MM.1S (cell line): ENCODE measurements at regions not wholly inside any gene's neighbourhood (a gene's known extent, or its start where the extent isn't known, plus 50 kb on each side); places are given as distances from the start of the nearest gene placed in this dataset.
A peak's percentile ranks its signal among the peaks of the same experiment; 100 is the strongest.

Experiments used
- DNase-seq: peaks from one replicate; pipeline ENCODE4 v3.0.0-alpha.2; 2015
- H2AFZ ChIP-seq: fragments of 300-600 bp; sonication (generic); 2 replicates; pipeline ENCODE4 v1.6.0; 2016; ENCODE audit warnings: antibody characterized with exemption, low read length
- H3F3A ChIP-seq: fragments of 300-600 bp; sonication (generic); 2 replicates; pipeline ENCODE4 v1.6.1; 2016; ENCODE audit warnings: mild to moderate bottlenecking, antibody characterized with exemption, low read length, moderate library complexity, mixed read lengths; ENCODE audit not compliant: insufficient read depth
- H3K27ac ChIP-seq: fragments of 300-600 bp; sonication (generic); 2 replicates; pipeline ENCODE4 v1.5.1; 2016; ENCODE audit warnings: mild to moderate bottlenecking, low read length
- H3K27me3 ChIP-seq: fragments of 300-600 bp; sonication (generic); replicated peaks from 2 replicates; pipeline ENCODE4 v1.6.0; 2016; ENCODE audit warnings: low read length; ENCODE audit not compliant: insufficient read depth
- H3K36me3 ChIP-seq: fragments of 300-600 bp; sonication (generic); replicated peaks from 2 replicates; pipeline ENCODE4 v1.6.1; 2016; ENCODE audit warnings: mild to moderate bottlenecking, low read length, mixed read lengths; ENCODE audit not compliant: insufficient read depth
- H3K4me1 ChIP-seq: fragments of 300-600 bp; sonication (generic); 2 replicates; pipeline ENCODE4 v1.6.1; 2016; ENCODE audit warnings: low read length, mixed read lengths
- H3K4me2 ChIP-seq: fragments of 300-600 bp; sonication (generic); 2 replicates; pipeline ENCODE4 v1.6.0; 2016; ENCODE audit warnings: low read depth, low read length
- H3K4me3 ChIP-seq: fragments of 300-600 bp; sonication (generic); 2 replicates; pipeline ENCODE4 v1.5.1; 2016; ENCODE audit warnings: low read length, mixed read lengths
- H3K79me2 ChIP-seq: fragments of 300-600 bp; sonication (generic); 2 replicates; pipeline ENCODE4 v1.6.1; 2016; ENCODE audit warnings: mixed run types, low read length, mixed read lengths
- H3K9ac ChIP-seq: fragments of 300-600 bp; sonication (generic); 2 replicates; pipeline ENCODE4 v1.6.1; 2016; ENCODE audit warnings: low read length, mixed read lengths
- H3K9me2 ChIP-seq: fragments of 300-600 bp; sonication (generic); replicated peaks from 2 replicates; pipeline ENCODE4 v1.6.1; 2016; ENCODE audit warnings: mild to moderate bottlenecking, low read length, mixed read lengths; ENCODE audit not compliant: insufficient read depth
- H3K9me3 ChIP-seq: fragments of 300-600 bp; sonication (generic); replicated peaks from 2 replicates; pipeline ENCODE4 v1.6.1; 2016; ENCODE audit warnings: mild to moderate bottlenecking, low read length, mixed read lengths; ENCODE audit not compliant: insufficient read depth
- H4K20me1 ChIP-seq: fragments of 300-600 bp; sonication (generic); 2 replicates; pipeline ENCODE4 v1.6.1; 2016; ENCODE audit warnings: mild to moderate bottlenecking, low read length, moderate library complexity, mixed read lengths; ENCODE audit not compliant: insufficient read depth
- CTCF ChIP-seq: fragments of 300-600 bp; sonication (generic); IDR thresholded peaks from 2 replicates; pipeline ENCODE4 v1.5.1; 2016; ENCODE audit warnings: antibody characterized with exemption, low read length, mixed read lengths
- EZH2 ChIP-seq: fragments of 300-600 bp; sonication (generic); optimal IDR thresholded peaks from 2 replicates; pipeline ENCODE3; 2017; ENCODE audit warnings: low read depth, mild to moderate bottlenecking, antibody characterized with exemption, low read length, mixed read lengths
- EZH2phosphoT487 ChIP-seq: fragments of 300-600 bp; sonication (generic); IDR thresholded peaks from 2 replicates; pipeline ENCODE4 v1.6.1; 2018; ENCODE audit warnings: antibody characterized with exemption, low read length

- no peaks in the 10 kb centered on the region for H3K4me1 ChIP-seq
These were observed 80.4 kb upstream of the RIPOR2 start for GRCh38 chr6:25016014-25016720.

GRCh38 chr6:25017486-25017885 is 81.7 kb upstream of the RIPOR2 start:
- no peak overlapping the region for H3K4me2 ChIP-seq

More at GRCh38 chr6:25016014-25016720, 80.4 kb upstream of the RIPOR2 start:
- no peaks in the 10 kb centered on the region for H3K27me3 ChIP-seq
- no peaks in the 10 kb centered on the region for H3K36me3 ChIP-seq
- H3K9ac ChIP-seq, result no peak overlapping the region
- H3K9me2 ChIP-seq, result no peaks in the 10 kb centered on the region
- H3K27ac ChIP-seq, result no peak overlapping the region
- no peak overlapping the region for H3K4me2 ChIP-seq
- TF ChIP-seq EZH2phosphoT487 (no peak), CTCF (no peak), EZH2 (no peak)
- no peaks in the 10 kb centered on the region for H3K9me3 ChIP-seq
- no peaks in the 10 kb centered on the region for H3K79me2 ChIP-seq
- no peaks in the 10 kb centered on the region for H3F3A ChIP-seq
- no peak for DNase-seq
- H4K20me1 ChIP-seq, result no peaks in the 10 kb centered on the region
- no peak overlapping the region for H3K4me3 ChIP-seq
- H2AFZ ChIP-seq, result no peak overlapping the region

GRCh38 chr6:25017932-25018567 is 82.3 kb upstream of the RIPOR2 start:
- Histone ChIP-seq H3K36me3 (no peaks in the 10 kb centered on the region), H3K9ac (no peak overlapping the region), H4K20me1 (no peaks in the 10 kb centered on the region), H2AFZ (no peak overlapping the region), H3K4me1 (no peaks in the 10 kb centered on the region), H3K27ac (no peak overlapping the region), H3K27me3 (no peaks in the 10 kb centered on the region), H3K79me2 (no peaks in the 10 kb centered on the region), H3K9me3 (no peaks in the 10 kb centered on the region), H3K4me3 (no peak overlapping the region), H3F3A (no peaks in the 10 kb centered on the region), H3K4me2 (no peak overlapping the region), H3K9me2 (no peaks in the 10 kb centered on the region)
- TF ChIP-seq CTCF (peak; percentile 84), EZH2 (no peak)
- peak; percentile 83 for DNase-seq

More at GRCh38 chr6:25017486-25017885, 81.7 kb upstream of the RIPOR2 start:
- Histone ChIP-seq H3K4me1 (no peaks in the 10 kb centered on the region), H3K36me3 (no peaks in the 10 kb centered on the region), H3K27ac (no peak overlapping the region), H3K79me2 (no peaks in the 10 kb centered on the region), H3F3A (no peaks in the 10 kb centered on the region), H3K9ac (no peak overlapping the region), H3K27me3 (no peaks in the 10 kb centered on the region), H3K9me3 (no peaks in the 10 kb centered on the region), H3K4me3 (no peak overlapping the region), H3K9me2 (no peaks in the 10 kb centered on the region), H2AFZ (no peak overlapping the region), H4K20me1 (no peaks in the 10 kb centered on the region)
- no peak for TF ChIP-seq EZH2
- TF ChIP-seq CTCF, result no peak
- no peak for TF ChIP-seq EZH2phosphoT487
- DNase-seq, result no peak
